ENCODE measurements at regions not wholly inside any gene's neighbourhood (a gene's known extent, or its start where the extent isn't known, plus 50 kb on each side); places are given as distances from the start of the nearest gene placed in this dataset.

DNA sequence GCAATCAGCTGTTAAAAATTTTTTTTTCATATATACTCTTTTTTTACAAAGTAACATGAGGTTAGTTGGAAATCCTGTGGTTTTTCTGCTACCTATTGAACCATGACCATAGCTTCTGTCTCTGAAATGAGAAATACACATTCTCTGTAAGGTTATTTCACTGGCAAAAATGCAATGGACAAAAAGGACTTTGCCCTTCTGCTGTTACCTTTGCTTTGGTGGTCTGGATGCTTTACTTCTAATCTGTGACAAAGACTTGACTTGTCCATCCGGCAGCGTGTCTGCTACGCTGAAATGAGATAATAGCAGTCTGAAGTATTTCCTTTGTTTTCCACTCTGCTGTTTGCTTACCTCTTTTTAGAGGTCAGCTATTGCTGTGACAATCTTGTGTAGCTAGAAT is 412.8 kb downstream of the SLITRK6 start:
- DNase-seq (ENCODE audit: low read depth) = no peak
- H3K4me3 ChIP-seq (ENCODE audit: low read length) = no peak overlapping the region
- TF ChIP-seq, protein P1, sequence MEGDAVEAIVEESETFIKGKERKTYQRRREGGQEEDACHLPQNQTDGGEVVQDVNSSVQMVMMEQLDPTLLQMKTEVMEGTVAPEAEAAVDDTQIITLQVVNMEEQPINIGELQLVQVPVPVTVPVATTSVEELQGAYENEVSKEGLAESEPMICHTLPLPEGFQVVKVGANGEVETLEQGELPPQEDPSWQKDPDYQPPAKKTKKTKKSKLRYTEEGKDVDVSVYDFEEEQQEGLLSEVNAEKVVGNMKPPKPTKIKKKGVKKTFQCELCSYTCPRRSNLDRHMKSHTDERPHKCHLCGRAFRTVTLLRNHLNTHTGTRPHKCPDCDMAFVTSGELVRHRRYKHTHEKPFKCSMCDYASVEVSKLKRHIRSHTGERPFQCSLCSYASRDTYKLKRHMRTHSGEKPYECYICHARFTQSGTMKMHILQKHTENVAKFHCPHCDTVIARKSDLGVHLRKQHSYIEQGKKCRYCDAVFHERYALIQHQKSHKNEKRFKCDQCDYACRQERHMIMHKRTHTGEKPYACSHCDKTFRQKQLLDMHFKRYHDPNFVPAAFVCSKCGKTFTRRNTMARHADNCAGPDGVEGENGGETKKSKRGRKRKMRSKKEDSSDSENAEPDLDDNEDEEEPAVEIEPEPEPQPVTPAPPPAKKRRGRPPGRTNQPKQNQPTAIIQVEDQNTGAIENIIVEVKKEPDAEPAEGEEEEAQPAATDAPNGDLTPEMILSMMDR (conservative IDR thresholded peaks at IDR 0.05; ENCODE audit: low read depth, low read length) = no peak

DNA sequence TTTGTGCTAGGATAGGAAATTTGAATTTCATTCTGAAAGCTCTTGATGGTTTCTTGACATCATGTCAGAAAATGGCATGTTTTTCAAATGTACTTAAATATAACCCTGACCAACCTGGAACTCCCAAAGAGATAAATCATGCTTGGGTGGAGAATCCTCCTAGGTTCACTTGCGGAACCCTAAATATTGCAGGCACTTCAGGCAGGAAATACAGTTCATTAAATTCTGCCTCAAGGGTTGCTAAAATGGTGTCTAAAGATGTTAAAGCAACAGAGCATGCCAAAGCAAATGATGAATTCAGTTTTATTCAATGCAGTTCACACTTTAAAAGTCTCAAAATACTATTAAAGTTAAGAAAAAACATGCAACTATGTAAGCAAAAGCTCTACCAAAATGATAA is 415.9 kb downstream of the SLITRK6 start:
- no peak for DNase-seq (ENCODE audit: low read depth)
- TF ChIP-seq, protein P1 (conservative IDR thresholded peaks at IDR 0.05; ENCODE audit: low read depth, low read length) = no peak
- H3K4me3 ChIP-seq (ENCODE audit: low read length) = no peak overlapping the region

DNA sequence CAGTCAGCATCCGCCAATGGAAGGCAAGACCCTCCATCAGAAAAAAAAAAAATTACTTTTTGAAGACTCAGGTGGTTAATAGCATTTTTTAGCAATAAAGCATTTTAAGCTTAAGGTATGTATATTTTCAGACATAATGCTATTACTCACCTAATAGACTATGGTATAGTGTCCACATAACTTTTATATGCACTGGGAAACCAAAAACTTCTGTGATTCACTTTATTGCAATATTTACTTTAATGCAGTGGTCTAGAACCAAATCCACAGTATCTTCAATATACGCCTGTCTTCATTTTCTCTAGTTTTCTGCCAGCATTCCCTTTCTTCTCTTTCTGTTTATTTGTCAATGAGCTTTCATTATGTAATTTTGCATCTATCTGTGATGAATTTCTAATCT is 418.1 kb downstream of the SLITRK6 start:
- H3K4me3 ChIP-seq (ENCODE audit: low read length) = no peak overlapping the region
- no peak for DNase-seq (ENCODE audit: low read depth)
- TF ChIP-seq, protein P1 (conservative IDR thresholded peaks at IDR 0.05; ENCODE audit: low read depth, low read length) = no peak

DNA sequence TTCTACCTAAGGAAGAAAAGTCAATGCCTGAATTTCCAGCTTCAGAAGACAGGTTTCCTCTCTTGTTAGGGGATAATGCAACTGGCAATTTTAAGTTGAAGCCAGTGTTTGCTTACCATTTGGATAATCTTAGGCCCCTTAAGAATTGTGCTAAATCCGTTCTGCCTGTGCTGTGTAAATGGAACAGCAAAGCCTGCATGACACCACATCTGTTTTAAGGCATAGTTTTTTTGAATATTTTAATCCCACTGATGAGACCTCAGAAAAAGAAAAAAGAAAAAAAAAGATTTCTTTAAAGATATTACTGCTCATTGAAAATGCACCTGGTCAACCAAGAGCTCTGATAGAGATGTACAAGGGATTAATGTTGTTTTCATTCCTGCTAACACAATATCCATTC is 419.2 kb downstream of the SLITRK6 start:
- TF ChIP-seq, protein P1 (conservative IDR thresholded peaks at IDR 0.05; ENCODE audit: low read depth, low read length) = no peak
- H3K4me3 ChIP-seq (ENCODE audit: low read length) = no peak overlapping the region
- no peak for DNase-seq (ENCODE audit: low read depth)

DNA sequence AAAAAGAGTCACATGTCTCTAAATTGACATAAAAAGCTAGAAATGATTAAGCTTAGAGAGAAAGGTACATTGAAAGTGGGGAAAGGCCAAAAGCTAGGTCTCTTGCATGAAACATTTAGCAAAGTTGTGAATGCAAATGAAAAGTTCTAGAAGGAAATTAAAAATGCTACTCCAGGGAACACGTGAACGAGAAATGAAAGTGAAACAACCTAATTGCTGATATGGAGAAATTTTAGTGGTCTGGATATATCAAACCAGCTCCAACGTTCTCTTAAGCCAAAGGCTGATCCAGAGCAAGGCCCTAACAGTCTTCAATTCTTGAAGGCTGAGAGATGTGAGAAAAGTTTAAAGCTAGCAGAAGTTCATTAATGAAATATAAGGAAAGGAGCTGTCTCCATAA is 419.8 kb downstream of the SLITRK6 start:
- no peak for DNase-seq (ENCODE audit: low read depth)
- no peak overlapping the region for H3K4me3 ChIP-seq (ENCODE audit: low read length)
- TF ChIP-seq, protein P1 (conservative IDR thresholded peaks at IDR 0.05; ENCODE audit: low read depth, low read length) = no peak

DNA sequence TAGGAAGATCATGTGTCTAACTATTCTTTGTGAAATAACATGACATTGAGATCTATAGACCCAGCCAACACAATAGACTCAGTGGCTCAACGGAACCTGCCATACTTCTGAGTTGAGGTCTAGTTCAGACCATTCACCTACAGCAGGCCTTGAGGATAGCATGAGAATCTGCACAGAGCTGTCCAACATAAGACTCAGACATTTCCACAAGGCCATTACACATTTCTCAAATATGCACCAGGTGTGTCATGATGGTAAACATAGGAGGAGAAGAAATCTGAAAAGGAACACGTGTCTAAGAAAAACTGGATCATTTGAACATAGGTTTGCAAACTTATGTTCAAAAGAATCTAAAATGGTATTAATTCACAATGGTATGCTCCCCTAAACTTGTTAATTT is 421.4 kb downstream of the SLITRK6 start:
- no peak for DNase-seq (ENCODE audit: low read depth)
- TF ChIP-seq, protein P1 (conservative IDR thresholded peaks at IDR 0.05; ENCODE audit: low read depth, low read length) = no peak

DNA sequence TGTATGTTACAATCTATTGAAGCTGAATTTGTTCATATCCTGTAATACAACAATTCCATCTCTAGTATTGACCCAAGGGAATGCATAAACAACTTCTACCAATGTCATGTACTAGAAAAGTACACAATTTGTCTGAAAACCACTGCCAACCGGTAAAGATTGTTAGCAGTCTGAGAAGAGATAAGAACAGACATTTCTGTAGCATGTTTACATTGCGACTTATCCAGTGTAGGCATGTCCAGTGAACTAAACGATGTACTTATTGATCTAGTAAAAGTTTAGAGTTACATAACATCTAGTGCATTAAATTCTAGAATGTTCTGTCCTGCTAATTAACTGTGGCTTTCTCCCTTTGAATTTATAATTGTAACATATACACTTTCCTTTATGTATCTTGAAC is 425.9 kb downstream of the SLITRK6 start:
- no peak for DNase-seq (ENCODE audit: low read depth)
- TF ChIP-seq, protein P1 (conservative IDR thresholded peaks at IDR 0.05; ENCODE audit: low read depth, low read length) = no peak
- H3K4me3 ChIP-seq (ENCODE audit: low read length) = no peak overlapping the region

More for the DNA sequence above, 421.4 kb downstream of the SLITRK6 start:
- H3K4me3 ChIP-seq (ENCODE audit: low read length) = no peak overlapping the region

Data from retinal pigment epithelial cell (primary cell).